Breast epithelium (tissue), 4 donors: ENCODE measurements at regions not wholly inside any gene's neighbourhood (a gene's known extent, or its start where the extent isn't known, plus 50 kb on each side); places are given as distances from the start of the nearest gene placed in this dataset.
"Not testable (repeated sequence)": the region's sequence is repeated elsewhere in the genome, so short reads cannot be mapped to it uniquely, and the experiment has no call there.

Experiments used
- DNase-seq, 2 donors: peaks; one replicate each; pipeline ENCODE4 v3.0.0-alpha.2; 2019; ENCODE audit warnings: low spot score in 2 of 2
- H3K27ac ChIP-seq, 2 donors: fragments of 200-600 bp; sonication (generic) in 1 of 2; one replicate each; pipeline ENCODE4 v1.5.1; 2016 to 2019; ENCODE audit warnings: mild to moderate bottlenecking in 1 of 2
- H3K27me3 ChIP-seq, 2 donors: fragments of 200-600 bp; sonication (generic) in 1 of 2; one replicate each; pipeline versions ENCODE4 v1.5.1 to v1.6.0; 2017 to 2019; ENCODE audit warnings: control low read depth in 1 of 2, mild to moderate bottlenecking in 1 of 2
- H3K36me3 ChIP-seq: fragments of 200-600 bp; one replicate; pipeline ENCODE4 v1.5.1; 2019
- H3K4me1 ChIP-seq, 2 donors: fragments of 200-600 bp; sonication (generic); one replicate each; pipeline ENCODE4 v1.5.1; 2016 to 2019; ENCODE audit warnings: control low read depth in 1 of 2
- H3K4me3 ChIP-seq, 3 donors: fragments of 200-600 bp; sonication (generic); 1 replicate in 2 of 3; 2 replicates in 1 of 3; pipeline ENCODE4 v1.5.1; 2016 to 2019; ENCODE audit warnings: mild to moderate bottlenecking in 3 of 3, moderate library complexity in 2 of 3
- H3K9me3 ChIP-seq, 2 donors: fragments of 200-600 bp; sonication (generic) in 1 of 2; one replicate each; pipeline ENCODE4 v1.5.1; 2016 to 2019; ENCODE audit warnings: control low read depth in 1 of 2
- CTCF ChIP-seq, 3 donors: fragments of 450-650 bp; IDR thresholded peaks; one replicate each; pipeline ENCODE4 v1.5.1; 2016 to 2017; ENCODE audit warnings: antibody characterized with exemption in 3 of 3, mild to moderate bottlenecking in 3 of 3, moderate library complexity in 3 of 3
- POLR2A ChIP-seq: fragments of 450-650 bp; IDR thresholded peaks from one replicate; pipeline ENCODE4 v1.6.1; 2016; ENCODE audit warnings: antibody characterized with exemption, mild to moderate bottlenecking, moderate library complexity
- POLR2AphosphoS5 ChIP-seq, 3 donors: sonication (generic); formaldehyde crosslinking; IDR thresholded peaks; one replicate each; pipeline ENCODE4 v1.6.1; 2017; ENCODE audit warnings: antibody characterized with exemption in 3 of 3
- intact Hi-C: fragments of 100-400 bp; cut with DNase I; formaldehyde crosslinking; loops from one replicate; pipeline ENCODE4 v1.15.1; 2023; ENCODE audit warnings: low total_unique reads

DNA sequence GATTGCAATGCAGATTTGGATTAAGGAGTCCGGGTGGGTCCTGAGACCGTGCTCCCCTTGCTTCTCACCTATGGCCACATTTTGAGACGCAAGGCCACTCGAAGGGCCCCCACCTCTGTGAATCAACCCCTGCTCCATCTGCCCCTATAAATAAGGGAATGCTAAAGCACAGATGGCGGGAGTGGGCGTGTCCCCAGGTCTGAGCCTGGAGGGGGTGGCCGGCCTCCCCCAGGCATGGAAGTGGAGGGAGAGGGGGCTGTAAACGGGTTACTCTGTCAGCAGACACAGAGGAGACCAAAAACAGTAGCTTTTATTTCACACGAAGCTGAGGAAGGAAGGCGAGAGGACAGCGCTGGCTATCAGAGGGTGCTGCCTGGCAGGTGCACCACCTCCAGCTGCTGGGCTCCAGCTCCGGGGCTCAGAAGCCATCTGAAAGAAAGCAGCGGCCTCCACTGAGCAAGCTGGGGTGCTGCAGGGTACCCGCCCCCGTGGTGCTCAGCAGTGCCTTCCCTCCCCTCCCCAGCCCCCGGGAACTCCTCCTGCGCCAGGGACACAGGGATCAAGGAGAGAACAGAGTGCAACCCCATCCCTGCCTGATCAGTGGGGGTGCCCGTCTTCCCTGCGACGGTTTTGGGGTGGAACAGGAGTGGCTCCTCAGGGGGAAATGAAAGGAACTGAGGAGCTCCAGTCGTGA lies 56.7 kb upstream of the RAB6C start:
- Histone ChIP-seq H3K27me3 (peaks cover 0 to 14% of the 10 kb centered on the region in 2 donors), H3K4me3 (peak overlapping the region in 2 of 3 donors; percentile 35 to 52), H3K36me3 (no peaks in the 10 kb centered on the region), H3K9me3 (peaks cover 14 to 20% of the 10 kb centered on the region in 2 donors), H3K4me1 (no peaks in the 10 kb centered on the region), H3K27ac (no peak overlapping the region)
- intact Hi-C loops = no loop called here
- no peak for TF ChIP-seq POLR2AphosphoS5 (IDR thresholded peaks at IDR 0.05)
- no peak for TF ChIP-seq CTCF (IDR thresholded peaks at IDR 0.05)
- TF ChIP-seq POLR2A = no peak
- DNase-seq = no peak

GRCh38 chr2:129923265-129924091 lies 56.0 kb upstream of the RAB6C start:
- Histone ChIP-seq H3K27ac (no peak overlapping the region), H3K36me3 (no peaks in the 10 kb centered on the region), H3K4me1 (no peaks in the 10 kb centered on the region), H3K4me3 (peak overlapping the region in 2 of 3 donors; percentile 35 to 52), H3K27me3 (peaks cover 0 to 14% of the 10 kb centered on the region in 2 donors), H3K9me3 (peaks cover 7 to 12% of the 10 kb centered on the region in 2 donors)
- intact Hi-C loops = no loop called here
- TF ChIP-seq CTCF (IDR thresholded peaks at IDR 0.05) = no peak
- no peak for TF ChIP-seq POLR2AphosphoS5 (IDR thresholded peaks at IDR 0.05)
- TF ChIP-seq POLR2A = no peak
- no peak for DNase-seq

GRCh38 chr2:129924115-129924514 lies 55.4 kb upstream of the RAB6C start:
- H3K9me3 ChIP-seq, intact Hi-C loops: not testable (repeated sequence)

DNA sequence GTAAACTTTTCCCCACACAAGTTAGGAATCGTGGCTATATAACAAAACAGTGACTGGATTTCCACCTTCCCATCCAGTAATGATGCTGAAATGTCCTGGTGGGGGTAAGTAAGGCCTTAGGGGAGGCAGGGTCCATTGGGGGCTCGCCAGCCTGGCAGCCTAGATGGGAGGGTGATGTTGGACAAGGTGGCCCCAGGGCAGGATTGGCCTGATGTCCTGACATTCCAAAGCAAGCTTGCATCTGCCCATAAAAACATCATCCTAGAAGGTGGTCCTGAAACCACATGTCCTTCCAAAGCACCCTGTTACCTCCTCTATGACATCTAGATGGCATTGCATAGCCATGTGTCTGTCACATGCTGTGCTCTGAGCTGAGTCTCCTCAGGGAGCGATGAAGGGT lies 54.1 kb upstream of the RAB6C start:
- DNase-seq = no peak
- Histone ChIP-seq H3K27me3 (peaks cover 0 to 14% of the 10 kb centered on the region in 2 donors), H3K4me1 (no peaks in the 10 kb centered on the region), H3K36me3 (no peaks in the 10 kb centered on the region), H3K27ac (no peak overlapping the region), H3K9me3 (no peaks in the 10 kb centered on the region), H3K4me3 (no peak overlapping the region)
- TF ChIP-seq CTCF (IDR thresholded peaks at IDR 0.05) (no peak), POLR2A (no peak), POLR2AphosphoS5 (IDR thresholded peaks at IDR 0.05) (no peak)
- intact Hi-C loops = no loop called here

More at GRCh38 chr2:129924115-129924514, 55.4 kb upstream of the RAB6C start:
- H3K4me3 ChIP-seq, DNase-seq, H3K36me3 ChIP-seq, H3K27ac ChIP-seq, H3K4me1 ChIP-seq: not testable (repeated sequence)
- H3K27me3 ChIP-seq = peaks cover 0 to 14% of the 10 kb centered on the region in 2 donors

- no peak overlapping the region for H3K27ac ChIP-seq
- no peak overlapping the region for H3K4me3 ChIP-seq
- peaks cover 0 to 12% of the 10 kb centered on the region in 2 donors for H3K27me3 ChIP-seq
- no peak for TF ChIP-seq POLR2AphosphoS5 (IDR thresholded peaks at IDR 0.05)
- H3K36me3 ChIP-seq = no peaks in the 10 kb centered on the region
- H3K4me1 ChIP-seq = no peaks in the 10 kb centered on the region
- DNase-seq = no peak
- H3K9me3 ChIP-seq = no peaks in the 10 kb centered on the region
- intact Hi-C loops = no loop called here
Measured at GRCh38 chr2:129927696-129928095, 51.8 kb upstream of the RAB6C start.
